GM23338 (cell line): ENCODE measurements at regions not wholly inside any gene's neighbourhood (a gene's known extent, or its start where the extent isn't known, plus 50 kb on each side); places are given as distances from the start of the nearest gene placed in this dataset.
A peak's percentile ranks its signal among the peaks of the same experiment; 100 is the strongest.

Experiments
- ATAC-seq: fragments of 200-7000 bp; cut with Tn5 transposase; 3 replicates; pipeline ENCODE4 v1.9.1; 2020
- DNase-seq: peaks from one replicate; pipeline ENCODE4 v3.0.0-alpha.2; 2015; ENCODE audit warnings: low spot score
- H2AFZ ChIP-seq: fragments of 200-600 bp; sonication (generic); 2 replicates; pipeline ENCODE4 v1.8.0; 2016; ENCODE audit warnings: antibody characterized with exemption, mild to moderate bottlenecking, moderate library complexity
- H3F3A ChIP-seq: fragments of 200-600 bp; sonication (generic); replicated peaks from 2 replicates; pipeline ENCODE4 v1.8.0; 2017; ENCODE audit warnings: antibody characterized with exemption, mixed run types, low read depth
- H3K27ac ChIP-seq: fragments of 200-600 bp; sonication (generic); 2 replicates; pipeline ENCODE4 v1.6.1; 2016; ENCODE audit warnings: low read depth
- H3K27me3 ChIP-seq: fragments of 200-600 bp; sonication (generic); 2 replicates; pipeline ENCODE4 v1.8.0; 2016; ENCODE audit warnings: mild to moderate bottlenecking, mixed run types, moderate library complexity; ENCODE audit not compliant: insufficient read depth
- H3K36me3 ChIP-seq: fragments of 200-600 bp; sonication (generic); 2 replicates; pipeline ENCODE4 v1.8.0; 2016; ENCODE audit warnings: mild to moderate bottlenecking; ENCODE audit not compliant: insufficient read depth
- H3K4me1 ChIP-seq: fragments of 200-600 bp; sonication (generic); 2 replicates; pipeline ENCODE4 v1.8.0; 2016; ENCODE audit warnings: mild to moderate bottlenecking, moderate library complexity; ENCODE audit not compliant: insufficient read depth
- H3K4me2 ChIP-seq: fragments of 200-600 bp; sonication (generic); 2 replicates; pipeline ENCODE4 v1.7.1; 2017; ENCODE audit warnings: mixed run types
- H3K4me3 ChIP-seq: fragments of 200-600 bp; sonication (generic); 2 replicates; pipeline ENCODE4 v1.6.1; 2016; ENCODE audit warnings: mixed run types
- H3K79me2 ChIP-seq: fragments of 200-600 bp; sonication (generic); replicated peaks from 2 replicates; pipeline ENCODE4 v1.8.0; 2017; ENCODE audit warnings: mild to moderate bottlenecking; ENCODE audit not compliant: insufficient read depth
- H3K9me2 ChIP-seq: fragments of 200-600 bp; sonication (generic); 2 replicates; pipeline ENCODE4 v1.8.0; 2017; ENCODE audit not compliant: insufficient read depth
- H4K20me1 ChIP-seq: fragments of 200-600 bp; sonication (generic); replicated peaks from 2 replicates; pipeline ENCODE4 v1.8.0; 2017; ENCODE audit warnings: mild to moderate bottlenecking; ENCODE audit not compliant: insufficient read depth
- H3K27ac Mint-ChIP-seq: 2 replicates; pipeline ENCODE4 v1.8.0; 2020; ENCODE audit warnings: inconsistent platforms, mild to moderate bottlenecking, moderate library complexity, mixed read lengths
- H3K27me3 Mint-ChIP-seq: 3 replicates; pipeline ENCODE4 v1.8.0; 2022; ENCODE audit warnings: low read depth, mild to moderate bottlenecking, moderate library complexity, mixed read lengths, inconsistent platforms; ENCODE audit not compliant: insufficient read depth, poor library complexity
- H3K36me3 Mint-ChIP-seq: 3 replicates; pipeline ENCODE4 v1.8.0; 2021; ENCODE audit warnings: low read depth, mild to moderate bottlenecking, inconsistent platforms, moderate library complexity, mixed read lengths
- H3K4me1 Mint-ChIP-seq: 3 replicates; pipeline ENCODE4 v1.8.0; 2020; ENCODE audit warnings: mild to moderate bottlenecking, inconsistent platforms, mixed read lengths
- H3K4me3 Mint-ChIP-seq: 3 replicates; pipeline ENCODE4 v1.8.0; 2021; ENCODE audit warnings: moderate library complexity, mild to moderate bottlenecking, inconsistent platforms, mixed read lengths
- H3K9me3 Mint-ChIP-seq: 3 replicates; pipeline ENCODE4 v1.8.0; 2020; ENCODE audit warnings: moderate library complexity, mild to moderate bottlenecking, inconsistent platforms, mixed read lengths
- CREB1 ChIP-seq: fragments of 250-450 bp; sonication (Bioruptor Pico); IDR thresholded peaks from 2 replicates; pipeline ENCODE4 v1.5.0; 2020; ENCODE audit warnings: low read depth, mild to moderate bottlenecking, moderate library complexity
- EZH2phosphoT487 ChIP-seq: fragments of 200-600 bp; sonication (generic); IDR thresholded peaks from one replicate; pipeline ENCODE4 v1.8.1; 2018; ENCODE audit warnings: antibody characterized with exemption; ENCODE audit not compliant: unreplicated experiment
- STAT1 ChIP-seq: IDR thresholded peaks from one replicate; pipeline ENCODE4 v1.6.1; 2016; ENCODE audit warnings: antibody characterized with exemption; ENCODE audit not compliant: unreplicated experiment
- ZNF114 ChIP-seq: fragments of 250-450 bp; sonication (Bioruptor Pico); IDR thresholded peaks from 2 replicates; pipeline ENCODE4 v1.5.0; 2020; ENCODE audit warnings: mild to moderate bottlenecking, moderate library complexity
- ZNF331 ChIP-seq: fragments of 250-450 bp; sonication (Bioruptor Pico); IDR thresholded peaks from 2 replicates; pipeline ENCODE4 v1.5.0; 2020; ENCODE audit warnings: low read depth, mild to moderate bottlenecking, moderate library complexity
- TF ChIP-seq, protein P1 (sequence below), 2 experiments: fragments of 200-600 bp in 1 of 2; sonication (generic) in 1 of 2; conservative IDR thresholded peaks; 2 replicates each; pipeline versions ENCODE4 v1.5.1 to v1.6.1; 2016 to 2017; ENCODE audit warnings: antibody characterized with exemption in 2 of 2, low read depth in 2 of 2, mild to moderate bottlenecking in 2 of 2, moderate library complexity in 1 of 2
- TF ChIP-seq, protein P2 (sequence below): IDR thresholded peaks from one replicate; pipeline ENCODE4 v1.6.1; 2018; ENCODE audit warnings: antibody characterized with exemption; ENCODE audit not compliant: unreplicated experiment
- TF ChIP-seq, protein P3 (sequence below): fragments of 250-450 bp; sonication (Bioruptor Pico); IDR thresholded peaks from 2 replicates; pipeline ENCODE4 v1.5.0; 2020; ENCODE audit warnings: mild to moderate bottlenecking, moderate library complexity
- TF ChIP-seq, protein P4 (sequence below): IDR thresholded peaks from 2 replicates; pipeline ENCODE4 v1.6.1; 2016; ENCODE audit warnings: antibody characterized with exemption

GRCh38 chr5:126368239-126368812, 54.9 kb upstream of the GRAMD2B start (continued):
- TF ChIP-seq, protein P1, sequence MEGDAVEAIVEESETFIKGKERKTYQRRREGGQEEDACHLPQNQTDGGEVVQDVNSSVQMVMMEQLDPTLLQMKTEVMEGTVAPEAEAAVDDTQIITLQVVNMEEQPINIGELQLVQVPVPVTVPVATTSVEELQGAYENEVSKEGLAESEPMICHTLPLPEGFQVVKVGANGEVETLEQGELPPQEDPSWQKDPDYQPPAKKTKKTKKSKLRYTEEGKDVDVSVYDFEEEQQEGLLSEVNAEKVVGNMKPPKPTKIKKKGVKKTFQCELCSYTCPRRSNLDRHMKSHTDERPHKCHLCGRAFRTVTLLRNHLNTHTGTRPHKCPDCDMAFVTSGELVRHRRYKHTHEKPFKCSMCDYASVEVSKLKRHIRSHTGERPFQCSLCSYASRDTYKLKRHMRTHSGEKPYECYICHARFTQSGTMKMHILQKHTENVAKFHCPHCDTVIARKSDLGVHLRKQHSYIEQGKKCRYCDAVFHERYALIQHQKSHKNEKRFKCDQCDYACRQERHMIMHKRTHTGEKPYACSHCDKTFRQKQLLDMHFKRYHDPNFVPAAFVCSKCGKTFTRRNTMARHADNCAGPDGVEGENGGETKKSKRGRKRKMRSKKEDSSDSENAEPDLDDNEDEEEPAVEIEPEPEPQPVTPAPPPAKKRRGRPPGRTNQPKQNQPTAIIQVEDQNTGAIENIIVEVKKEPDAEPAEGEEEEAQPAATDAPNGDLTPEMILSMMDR (conservative IDR thresholded peaks at IDR 0.05; ENCODE audit: low read depth in 2 of 2) = no peak

DNA sequence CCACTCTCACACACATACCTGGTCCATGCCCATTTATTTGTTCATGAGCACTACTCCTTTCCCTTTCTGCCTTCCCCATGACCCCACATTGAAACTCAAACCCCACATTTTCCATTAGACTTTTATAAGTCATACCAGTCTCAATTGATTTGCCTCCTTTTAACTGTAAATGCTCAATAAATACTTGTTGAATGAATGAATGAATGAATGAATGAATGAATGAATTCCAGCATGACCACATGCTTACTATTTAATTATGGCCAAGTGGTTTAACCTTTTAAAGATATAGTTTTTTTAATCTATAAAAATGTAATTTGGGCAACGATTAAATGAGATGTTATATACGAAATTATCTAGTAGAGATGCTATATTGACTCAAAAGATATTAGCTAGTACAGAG, 54.1 kb upstream of the GRAMD2B start:
- H3K4me2 ChIP-seq = peak overlapping the region; percentile 37
- no peak for DNase-seq
- peak overlapping the region; percentile 0; the same call in 1 of the 3 replicates for H3K4me3 Mint-ChIP-seq
- H3K9me3 Mint-ChIP-seq = no peaks in the 10 kb centered on the region
- no peaks in the 10 kb centered on the region for H3K36me3 ChIP-seq
- no peaks in the 10 kb centered on the region for H3K79me2 ChIP-seq
- peaks cover 58% of the 10 kb centered on the region for H3K4me1 Mint-ChIP-seq
- peaks cover 60% of the 10 kb centered on the region for H3K4me1 ChIP-seq
- H4K20me1 ChIP-seq = no peaks in the 10 kb centered on the region
- no peak overlapping the region for H3K4me3 ChIP-seq
- H3K9me2 ChIP-seq = no peaks in the 10 kb centered on the region
- H3K27ac Mint-ChIP-seq = peak overlapping the region; percentile 67
- no peak overlapping the region for H2AFZ ChIP-seq
- no peaks in the 10 kb centered on the region for H3F3A ChIP-seq
- ATAC-seq = no peak
- H3K27ac ChIP-seq = peak overlapping the region; percentile 45; the same call in 1 of the 2 replicates
- no peaks in the 10 kb centered on the region for H3K27me3 ChIP-seq
- H3K36me3 Mint-ChIP-seq = no peaks in the 10 kb centered on the region
- peaks cover 3% of the 10 kb centered on the region for H3K27me3 Mint-ChIP-seq
- TF ChIP-seq ZNF331 (CRISPR knock-in tag) (no peak), ZNF114 (CRISPR knock-in tag) (no peak), CREB1 (no peak), STAT1 (no peak), EZH2phosphoT487 (no peak)
- TF ChIP-seq, protein P2, sequence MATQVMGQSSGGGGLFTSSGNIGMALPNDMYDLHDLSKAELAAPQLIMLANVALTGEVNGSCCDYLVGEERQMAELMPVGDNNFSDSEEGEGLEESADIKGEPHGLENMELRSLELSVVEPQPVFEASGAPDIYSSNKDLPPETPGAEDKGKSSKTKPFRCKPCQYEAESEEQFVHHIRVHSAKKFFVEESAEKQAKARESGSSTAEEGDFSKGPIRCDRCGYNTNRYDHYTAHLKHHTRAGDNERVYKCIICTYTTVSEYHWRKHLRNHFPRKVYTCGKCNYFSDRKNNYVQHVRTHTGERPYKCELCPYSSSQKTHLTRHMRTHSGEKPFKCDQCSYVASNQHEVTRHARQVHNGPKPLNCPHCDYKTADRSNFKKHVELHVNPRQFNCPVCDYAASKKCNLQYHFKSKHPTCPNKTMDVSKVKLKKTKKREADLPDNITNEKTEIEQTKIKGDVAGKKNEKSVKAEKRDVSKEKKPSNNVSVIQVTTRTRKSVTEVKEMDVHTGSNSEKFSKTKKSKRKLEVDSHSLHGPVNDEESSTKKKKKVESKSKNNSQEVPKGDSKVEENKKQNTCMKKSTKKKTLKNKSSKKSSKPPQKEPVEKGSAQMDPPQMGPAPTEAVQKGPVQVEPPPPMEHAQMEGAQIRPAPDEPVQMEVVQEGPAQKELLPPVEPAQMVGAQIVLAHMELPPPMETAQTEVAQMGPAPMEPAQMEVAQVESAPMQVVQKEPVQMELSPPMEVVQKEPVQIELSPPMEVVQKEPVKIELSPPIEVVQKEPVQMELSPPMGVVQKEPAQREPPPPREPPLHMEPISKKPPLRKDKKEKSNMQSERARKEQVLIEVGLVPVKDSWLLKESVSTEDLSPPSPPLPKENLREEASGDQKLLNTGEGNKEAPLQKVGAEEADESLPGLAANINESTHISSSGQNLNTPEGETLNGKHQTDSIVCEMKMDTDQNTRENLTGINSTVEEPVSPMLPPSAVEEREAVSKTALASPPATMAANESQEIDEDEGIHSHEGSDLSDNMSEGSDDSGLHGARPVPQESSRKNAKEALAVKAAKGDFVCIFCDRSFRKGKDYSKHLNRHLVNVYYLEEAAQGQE = no peak
- TF ChIP-seq, protein P3, sequence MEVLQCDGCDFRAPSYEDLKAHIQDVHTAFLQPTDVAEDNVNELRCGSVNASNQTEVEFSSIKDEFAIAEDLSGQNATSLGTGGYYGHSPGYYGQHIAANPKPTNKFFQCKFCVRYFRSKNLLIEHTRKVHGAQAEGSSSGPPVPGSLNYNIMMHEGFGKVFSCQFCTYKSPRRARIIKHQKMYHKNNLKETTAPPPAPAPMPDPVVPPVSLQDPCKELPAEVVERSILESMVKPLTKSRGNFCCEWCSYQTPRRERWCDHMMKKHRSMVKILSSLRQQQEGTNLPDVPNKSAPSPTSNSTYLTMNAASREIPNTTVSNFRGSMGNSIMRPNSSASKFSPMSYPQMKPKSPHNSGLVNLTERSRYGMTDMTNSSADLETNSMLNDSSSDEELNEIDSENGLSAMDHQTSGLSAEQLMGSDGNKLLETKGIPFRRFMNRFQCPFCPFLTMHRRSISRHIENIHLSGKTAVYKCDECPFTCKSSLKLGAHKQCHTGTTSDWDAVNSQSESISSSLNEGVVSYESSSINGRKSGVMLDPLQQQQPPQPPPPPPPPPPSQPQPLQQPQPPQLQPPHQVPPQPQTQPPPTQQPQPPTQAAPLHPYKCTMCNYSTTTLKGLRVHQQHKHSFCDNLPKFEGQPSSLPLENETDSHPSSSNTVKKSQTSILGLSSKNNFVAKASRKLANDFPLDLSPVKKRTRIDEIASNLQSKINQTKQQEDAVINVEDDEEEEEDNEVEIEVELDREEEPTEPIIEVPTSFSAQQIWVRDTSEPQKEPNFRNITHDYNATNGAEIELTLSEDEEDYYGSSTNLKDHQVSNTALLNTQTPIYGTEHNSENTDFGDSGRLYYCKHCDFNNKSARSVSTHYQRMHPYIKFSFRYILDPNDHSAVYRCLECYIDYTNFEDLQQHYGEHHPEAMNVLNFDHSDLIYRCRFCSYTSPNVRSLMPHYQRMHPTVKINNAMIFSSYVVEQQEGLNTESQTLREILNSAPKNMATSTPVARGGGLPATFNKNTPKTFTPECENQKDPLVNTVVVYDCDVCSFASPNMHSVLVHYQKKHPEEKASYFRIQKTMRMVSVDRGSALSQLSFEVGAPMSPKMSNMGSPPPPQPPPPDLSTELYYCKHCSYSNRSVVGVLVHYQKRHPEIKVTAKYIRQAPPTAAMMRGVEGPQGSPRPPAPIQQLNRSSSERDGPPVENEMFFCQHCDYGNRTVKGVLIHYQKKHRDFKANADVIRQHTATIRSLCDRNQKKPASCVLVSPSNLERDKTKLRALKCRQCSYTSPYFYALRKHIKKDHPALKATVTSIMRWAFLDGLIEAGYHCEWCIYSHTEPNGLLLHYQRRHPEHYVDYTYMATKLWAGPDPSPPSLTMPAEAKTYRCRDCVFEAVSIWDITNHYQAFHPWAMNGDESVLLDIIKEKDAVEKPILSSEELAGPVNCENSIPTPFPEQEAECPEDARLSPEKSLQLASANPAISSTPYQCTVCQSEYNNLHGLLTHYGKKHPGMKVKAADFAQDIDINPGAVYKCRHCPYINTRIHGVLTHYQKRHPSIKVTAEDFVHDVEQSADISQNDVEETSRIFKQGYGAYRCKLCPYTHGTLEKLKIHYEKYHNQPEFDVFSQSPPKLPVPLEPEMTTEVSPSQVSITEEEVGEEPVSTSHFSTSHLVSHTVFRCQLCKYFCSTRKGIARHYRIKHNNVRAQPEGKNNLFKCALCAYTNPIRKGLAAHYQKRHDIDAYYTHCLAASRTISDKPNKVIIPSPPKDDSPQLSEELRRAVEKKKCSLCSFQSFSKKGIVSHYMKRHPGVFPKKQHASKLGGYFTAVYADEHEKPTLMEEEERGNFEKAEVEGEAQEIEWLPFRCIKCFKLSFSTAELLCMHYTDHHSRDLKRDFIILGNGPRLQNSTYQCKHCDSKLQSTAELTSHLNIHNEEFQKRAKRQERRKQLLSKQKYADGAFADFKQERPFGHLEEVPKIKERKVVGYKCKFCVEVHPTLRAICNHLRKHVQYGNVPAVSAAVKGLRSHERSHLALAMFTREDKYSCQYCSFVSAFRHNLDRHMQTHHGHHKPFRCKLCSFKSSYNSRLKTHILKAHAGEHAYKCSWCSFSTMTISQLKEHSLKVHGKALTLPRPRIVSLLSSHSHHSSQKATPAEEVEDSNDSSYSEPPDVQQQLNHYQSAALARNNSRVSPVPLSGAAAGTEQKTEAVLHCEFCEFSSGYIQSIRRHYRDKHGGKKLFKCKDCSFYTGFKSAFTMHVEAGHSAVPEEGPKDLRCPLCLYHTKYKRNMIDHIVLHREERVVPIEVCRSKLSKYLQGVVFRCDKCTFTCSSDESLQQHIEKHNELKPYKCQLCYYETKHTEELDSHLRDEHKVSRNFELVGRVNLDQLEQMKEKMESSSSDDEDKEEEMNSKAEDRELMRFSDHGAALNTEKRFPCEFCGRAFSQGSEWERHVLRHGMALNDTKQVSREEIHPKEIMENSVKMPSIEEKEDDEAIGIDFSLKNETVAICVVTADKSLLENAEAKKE = no peak
- TF ChIP-seq, protein P4, sequence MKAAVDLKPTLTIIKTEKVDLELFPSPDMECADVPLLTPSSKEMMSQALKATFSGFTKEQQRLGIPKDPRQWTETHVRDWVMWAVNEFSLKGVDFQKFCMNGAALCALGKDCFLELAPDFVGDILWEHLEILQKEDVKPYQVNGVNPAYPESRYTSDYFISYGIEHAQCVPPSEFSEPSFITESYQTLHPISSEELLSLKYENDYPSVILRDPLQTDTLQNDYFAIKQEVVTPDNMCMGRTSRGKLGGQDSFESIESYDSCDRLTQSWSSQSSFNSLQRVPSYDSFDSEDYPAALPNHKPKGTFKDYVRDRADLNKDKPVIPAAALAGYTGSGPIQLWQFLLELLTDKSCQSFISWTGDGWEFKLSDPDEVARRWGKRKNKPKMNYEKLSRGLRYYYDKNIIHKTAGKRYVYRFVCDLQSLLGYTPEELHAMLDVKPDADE = no peak
- TF ChIP-seq, protein P1 (conservative IDR thresholded peaks at IDR 0.05; ENCODE audit: low read depth in 2 of 2) = no peak
